Smooth muscle cell (in vitro differentiated cells): ENCODE measurements at regions not wholly inside any gene's neighbourhood (a gene's known extent, or its start where the extent isn't known, plus 50 kb on each side); places are given as distances from the start of the nearest gene placed in this dataset.

ENCODE experiments used
- DNase-seq: peaks from one replicate; lab custom pipeline; 2025; ENCODE audit not compliant: unreplicated experiment; lab: John Stamatoyannopoulos, UW
- H2AFZ ChIP-seq: fragments of 200-600 bp; sonication (generic); 2 replicates; pipeline ENCODE4 v1.6.0; 2016; ENCODE audit warnings: antibody characterized with exemption, low read depth, mild to moderate bottlenecking
- H3F3A ChIP-seq: fragments of 200-600 bp; sonication (generic); 2 replicates; pipeline ENCODE4 v1.6.0; 2017; ENCODE audit warnings: antibody characterized with exemption, low read depth
- H3K27ac ChIP-seq: fragments of 200-600 bp; sonication (generic); 2 replicates; pipeline ENCODE4 v1.5.1; 2016; ENCODE audit warnings: low read depth, mild to moderate bottlenecking
- H3K27me3 ChIP-seq: fragments of 200-600 bp; sonication (generic); 2 replicates; pipeline ENCODE4 v1.6.1; 2016; ENCODE audit warnings: low read depth, mild to moderate bottlenecking
- H3K36me3 ChIP-seq: fragments of 200-600 bp; sonication (generic); 2 replicates; pipeline ENCODE4 v1.5.1; 2016; ENCODE audit warnings: low read depth
- H3K4me1 ChIP-seq: fragments of 200-600 bp; sonication (generic); 2 replicates; pipeline ENCODE4 v1.5.1; 2016; ENCODE audit warnings: low read depth
- H3K4me2 ChIP-seq: fragments of 200-600 bp; sonication (generic); 2 replicates; pipeline ENCODE4 v1.6.0; 2016; ENCODE audit warnings: mild to moderate bottlenecking
- H3K4me3 ChIP-seq: fragments of 200-600 bp; sonication (generic); 2 replicates; pipeline ENCODE4 v1.5.1; 2016; ENCODE audit warnings: mild to moderate bottlenecking
- H3K79me2 ChIP-seq: fragments of 200-600 bp; sonication (generic); 2 replicates; pipeline ENCODE4 v1.6.0; 2016; ENCODE audit warnings: low read depth, mild to moderate bottlenecking
- H3K9ac ChIP-seq: fragments of 200-600 bp; sonication (generic); 2 replicates; pipeline ENCODE4 v1.6.0; 2016; ENCODE audit warnings: low read depth
- H3K9me3 ChIP-seq: fragments of 200-600 bp; sonication (generic); replicated peaks from 2 replicates; pipeline ENCODE4 v1.5.1; 2016; ENCODE audit warnings: low read depth
- H4K20me1 ChIP-seq: fragments of 200-600 bp; sonication (generic); 2 replicates; pipeline ENCODE4 v1.6.0; 2016; ENCODE audit warnings: low read depth
- CTCF ChIP-seq: fragments of 200-600 bp; sonication (generic); IDR thresholded peaks from 2 replicates; pipeline ENCODE4 v1.5.1; 2017; ENCODE audit warnings: borderline replicate concordance, mild to moderate bottlenecking, antibody characterized with exemption; ENCODE audit not compliant: insufficient read depth, poor library complexity, severe bottlenecking
- WGBS: methylation state at CpG from one replicate; pipeline ENCODE4 v1.1.7; 2016; ENCODE audit warnings: low lambda C conversion rate; 5-methylcytosine and 5-hydroxymethylcytosine counted together

- Histone ChIP-seq H2AFZ (no peak overlapping the region), H3K27me3 (no peaks in the 10 kb centered on the region), H3K27ac (peak overlapping the region; percentile 45), H3K4me3 (no peak overlapping the region), H3F3A (no peaks in the 10 kb centered on the region), H3K9ac (no peak overlapping the region), H3K4me2 (no peak overlapping the region), H3K36me3 (no peaks in the 10 kb centered on the region), H3K9me3 (no peaks in the 10 kb centered on the region), H3K4me1 (peaks cover 15% of the 10 kb centered on the region), H4K20me1 (no peaks in the 10 kb centered on the region), H3K79me2 (no peaks in the 10 kb centered on the region)
- TF ChIP-seq CTCF, result no peak
- WGBS, result 83% methylated on average over 3 of the region's 3 CpGs
- DNase-seq, result no peak
Measured at GRCh38 chr12:105706973-105707334, 376.5 kb downstream of the C12orf75 start.

GRCh38 chr12:105713606-105714305, 383.3 kb downstream of the C12orf75 start:
- Histone ChIP-seq H3K4me2 (no peak overlapping the region), H3K79me2 (no peaks in the 10 kb centered on the region)
- WGBS, result 87% methylated on average over 4 of the region's 4 CpGs

GRCh38 chr12:105716621-105717020, 386.1 kb downstream of the C12orf75 start:
- Histone ChIP-seq H3K4me3 (no peak overlapping the region), H3K79me2 (no peaks in the 10 kb centered on the region), H4K20me1 (no peaks in the 10 kb centered on the region), H3K9ac (no peak overlapping the region), H3K9me3 (no peaks in the 10 kb centered on the region), H3F3A (no peaks in the 10 kb centered on the region), H3K27ac (no peak overlapping the region), H3K4me1 (peaks cover 18% of the 10 kb centered on the region), H3K4me2 (no peak overlapping the region), H3K27me3 (no peaks in the 10 kb centered on the region), H3K36me3 (no peaks in the 10 kb centered on the region), H2AFZ (no peak overlapping the region)
- WGBS, result 91% methylated on average over 5 of the region's 5 CpGs
- no peak for DNase-seq
- no peak for TF ChIP-seq CTCF

More at GRCh38 chr12:105713606-105714305, 383.3 kb downstream of the C12orf75 start:
- Histone ChIP-seq H3K4me3 (no peak overlapping the region), H3F3A (no peaks in the 10 kb centered on the region), H4K20me1 (no peaks in the 10 kb centered on the region), H3K4me1 (peaks cover 11% of the 10 kb centered on the region), H3K36me3 (no peaks in the 10 kb centered on the region), H3K27ac (no peak overlapping the region), H2AFZ (no peak overlapping the region), H3K9me3 (no peaks in the 10 kb centered on the region), H3K27me3 (no peaks in the 10 kb centered on the region), H3K9ac (no peak overlapping the region)
- no peak for DNase-seq
- TF ChIP-seq CTCF, result no peak
